ENCODE measurements at regions not wholly inside any gene's neighbourhood (a gene's known extent, or its start where the extent isn't known, plus 50 kb on each side); places are given as distances from the start of the nearest gene placed in this dataset.
A peak's percentile ranks its signal among the peaks of the same experiment; 100 is the strongest.

DNA sequence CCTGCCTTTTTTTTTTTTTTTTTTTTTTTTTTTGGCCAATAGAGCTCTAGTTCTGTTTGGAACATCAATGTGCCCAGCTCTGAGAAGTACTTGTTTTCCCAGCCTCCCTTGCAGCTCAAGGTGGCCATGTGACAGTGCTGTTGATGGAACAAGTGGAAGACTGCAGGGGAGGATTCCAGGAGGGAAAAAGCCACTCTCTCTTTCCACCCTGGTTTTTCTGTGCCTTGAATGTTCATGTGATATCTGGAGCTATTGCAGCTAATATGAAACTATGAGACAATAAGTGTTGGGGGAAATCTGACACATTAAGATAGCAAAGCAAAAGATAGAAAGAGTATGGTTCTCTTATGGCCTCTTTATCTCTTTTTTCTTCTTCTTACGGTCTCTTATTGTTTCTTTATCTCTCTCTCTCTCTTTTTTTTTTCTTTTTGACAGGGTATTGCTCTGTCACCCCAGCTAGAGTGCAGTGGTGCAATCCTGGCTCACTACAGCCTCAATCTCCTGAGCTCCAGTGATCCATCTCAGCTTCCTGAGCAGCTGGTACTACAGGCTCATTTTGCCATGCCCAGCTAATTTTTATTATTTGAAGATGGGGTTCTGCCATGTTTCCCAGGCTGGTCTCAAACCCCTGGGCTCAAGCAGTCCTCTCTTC, 192.0 kb upstream of the LNX1 start:
- no peak overlapping the region for H3K4me2 ChIP-seq
- H3K27ac ChIP-seq, result no peak overlapping the region
- TF ChIP-seq Cebpa-rat (IDR thresholded peaks at IDR 0.05), result no peak
- H3K27me3 ChIP-seq, result no peaks in the 10 kb centered on the region
- H3K9ac ChIP-seq, result no peak overlapping the region
- H3K9me3 ChIP-seq (replicated peaks in 1 of 11), result no peaks in the 10 kb centered on the region
- H3K4me3 ChIP-seq, result no peak overlapping the region
- H3K4me1 ChIP-seq, result peaks cover 0 to 10% (median 0%) of the 10 kb centered on the region in 10 experiments; a peak in 5 of 20 replicates
- H4K20me1 ChIP-seq, result no peaks in the 10 kb centered on the region
- no peaks in the 10 kb centered on the region for H3K36me3 ChIP-seq

DNA sequence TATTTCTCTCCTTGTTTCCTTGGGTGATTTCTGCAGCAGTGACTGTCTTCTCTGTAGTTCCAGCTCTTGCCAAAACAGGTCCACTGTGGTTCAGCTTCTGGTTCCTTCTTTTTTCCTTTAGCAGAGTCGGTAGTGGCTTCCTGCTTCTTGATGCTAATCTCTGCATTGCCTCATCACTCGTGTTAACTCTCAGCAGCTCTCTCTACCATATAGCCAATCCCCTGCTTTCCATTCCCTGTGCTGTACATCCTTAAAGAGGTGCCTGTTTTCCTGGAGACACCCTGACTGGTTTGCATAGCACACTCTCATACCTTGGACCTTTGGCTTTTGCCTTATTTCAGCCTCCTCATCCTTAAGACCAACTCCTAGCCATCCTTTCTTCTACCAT, 191.2 kb upstream of the LNX1 start:
- no peak overlapping the region for H3K4me3 ChIP-seq
- no peaks in the 10 kb centered on the region for H3K27me3 ChIP-seq
- H3K36me3 ChIP-seq, result no peaks in the 10 kb centered on the region
- peak overlapping the region in 1 of 11 experiments; percentile 4; a peak in 1 of 22 replicates for H3K4me2 ChIP-seq
- no peaks in the 10 kb centered on the region for H4K20me1 ChIP-seq
- H3K4me1 ChIP-seq, result peaks cover 0 to 11% (median under 1%) of the 10 kb centered on the region in 10 experiments; a peak in 6 of 20 replicates
- no peak overlapping the region for H3K27ac ChIP-seq
- H3K9ac ChIP-seq, result no peak overlapping the region
- H3K9me3 ChIP-seq (replicated peaks in 1 of 11), result no peaks in the 10 kb centered on the region
- no peak for TF ChIP-seq Cebpa-rat (IDR thresholded peaks at IDR 0.05)

GRCh38 chr4:53781629-53782457, 190.6 kb upstream of the LNX1 start:
- H3K4me1 ChIP-seq, result peaks cover 0 to 17% (median 2%) of the 10 kb centered on the region in 10 experiments; a peak in 7 of 20 replicates
- no peak for TF ChIP-seq Cebpa-rat (IDR thresholded peaks at IDR 0.05)
- H3K27me3 ChIP-seq, result no peaks in the 10 kb centered on the region

GRCh38 chr4:53780736-53781400, 189.6 kb upstream of the LNX1 start:
- Histone ChIP-seq H3K4me2 (no peak overlapping the region), H3K4me3 (no peak overlapping the region), H3K36me3 (no peaks in the 10 kb centered on the region), H3K4me1 (peaks cover 0 to 18% (median 2%) of the 10 kb centered on the region in 10 experiments; a peak in 7 of 20 replicates), H3K9me3 (replicated peaks in 1 of 11) (no peaks in the 10 kb centered on the region), H4K20me1 (no peaks in the 10 kb centered on the region), H3K9ac (no peak overlapping the region), H3K27ac (no peak overlapping the region), H3K27me3 (no peaks in the 10 kb centered on the region)
- no peak for TF ChIP-seq Cebpa-rat (IDR thresholded peaks at IDR 0.05)

More at GRCh38 chr4:53781629-53782457, 190.6 kb upstream of the LNX1 start:
- Histone ChIP-seq H3K36me3 (no peaks in the 10 kb centered on the region), H3K27ac (no peak overlapping the region), H3K9me3 (replicated peaks in 1 of 11) (no peaks in the 10 kb centered on the region), H4K20me1 (no peaks in the 10 kb centered on the region), H3K4me2 (peak overlapping the region in 1 of 11 experiments; percentile 4; a peak in 1 of 22 replicates), H3K4me3 (no peak overlapping the region), H3K9ac (no peak overlapping the region)

DNA sequence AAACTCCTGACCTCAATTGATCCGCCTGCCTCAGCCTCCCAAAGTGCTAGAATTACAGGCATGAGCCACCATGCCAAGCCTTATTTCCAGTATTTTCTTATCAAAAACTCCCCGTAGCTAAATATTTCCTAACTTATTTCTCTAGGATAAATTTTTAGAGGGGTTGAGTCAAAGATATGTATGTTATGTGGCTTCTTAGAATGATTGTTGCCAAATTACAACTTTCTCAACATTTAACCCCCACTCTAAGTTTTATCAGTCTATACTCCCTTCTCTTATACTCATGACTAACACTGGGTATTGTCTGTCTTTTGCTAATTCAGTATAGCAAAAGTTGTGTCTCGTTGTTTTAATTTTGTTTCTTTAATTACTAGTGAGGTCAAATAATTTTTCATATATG, 187.7 kb upstream of the LNX1 start:
- TF ChIP-seq Cebpa-rat (IDR thresholded peaks at IDR 0.05), result no peak
- no peaks in the 10 kb centered on the region for H3K9me3 ChIP-seq (replicated peaks in 1 of 11)
- no peak overlapping the region for H3K9ac ChIP-seq
- no peaks in the 10 kb centered on the region for H3K27me3 ChIP-seq
- H3K4me3 ChIP-seq, result no peak overlapping the region
- no peak overlapping the region for H3K4me2 ChIP-seq
- H3K4me1 ChIP-seq, result peaks cover 0 to 18% (median 2%) of the 10 kb centered on the region in 10 experiments; a peak in 7 of 20 replicates
- H3K36me3 ChIP-seq, result no peaks in the 10 kb centered on the region
- no peak overlapping the region for H3K27ac ChIP-seq
- no peaks in the 10 kb centered on the region for H4K20me1 ChIP-seq

DNA sequence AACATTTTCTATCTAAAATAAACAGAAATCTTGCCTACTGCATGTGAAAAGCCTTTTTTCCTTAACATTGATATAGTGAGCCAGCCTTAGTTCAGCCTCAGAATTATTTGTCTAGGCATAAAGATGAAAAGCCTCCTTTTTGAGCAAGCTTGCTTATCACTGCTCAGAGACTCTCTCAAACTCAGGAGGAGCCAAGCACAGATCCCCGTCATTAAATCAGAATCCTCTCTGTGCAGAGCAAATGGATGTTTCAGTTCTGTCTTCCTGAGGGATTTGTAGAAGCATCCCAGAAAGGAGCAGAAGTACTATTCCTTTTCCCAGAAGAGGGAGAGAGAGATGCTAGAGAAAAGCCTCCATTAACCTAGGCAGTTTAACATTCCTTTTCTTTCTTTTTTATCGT, 186.9 kb upstream of the LNX1 start:
- peaks cover 0 to 18% (median 2%) of the 10 kb centered on the region in 10 experiments; a peak in 7 of 20 replicates for H3K4me1 ChIP-seq

GRCh38 chr4:53777244-53777984, 186.1 kb upstream of the LNX1 start:
- Histone ChIP-seq H3K4me3 (no peak overlapping the region), H3K36me3 (no peaks in the 10 kb centered on the region), H3K27me3 (no peaks in the 10 kb centered on the region), H3K4me2 (peak overlapping the region in 3 of 11 experiments; percentile 7 to 20 (median 11); a peak in 2 of 22 replicates), H4K20me1 (no peaks in the 10 kb centered on the region), H3K27ac (no peak overlapping the region), H3K9me3 (replicated peaks in 1 of 11) (no peaks in the 10 kb centered on the region), H3K4me1 (peaks cover 0 to 14% (median 2%) of the 10 kb centered on the region in 10 experiments; a peak in 7 of 20 replicates), H3K9ac (no peak overlapping the region)
- TF ChIP-seq Cebpa-rat (IDR thresholded peaks at IDR 0.05), result no peak

More for the DNA sequence above, 186.9 kb upstream of the LNX1 start:
- Histone ChIP-seq H3K4me3 (no peak overlapping the region), H3K36me3 (no peaks in the 10 kb centered on the region), H3K9me3 (replicated peaks in 1 of 11) (no peaks in the 10 kb centered on the region), H3K27me3 (no peaks in the 10 kb centered on the region), H3K4me2 (no peak overlapping the region), H3K27ac (no peak overlapping the region), H3K9ac (no peak overlapping the region), H4K20me1 (no peaks in the 10 kb centered on the region)
- TF ChIP-seq Cebpa-rat (IDR thresholded peaks at IDR 0.05), result no peak

DNA sequence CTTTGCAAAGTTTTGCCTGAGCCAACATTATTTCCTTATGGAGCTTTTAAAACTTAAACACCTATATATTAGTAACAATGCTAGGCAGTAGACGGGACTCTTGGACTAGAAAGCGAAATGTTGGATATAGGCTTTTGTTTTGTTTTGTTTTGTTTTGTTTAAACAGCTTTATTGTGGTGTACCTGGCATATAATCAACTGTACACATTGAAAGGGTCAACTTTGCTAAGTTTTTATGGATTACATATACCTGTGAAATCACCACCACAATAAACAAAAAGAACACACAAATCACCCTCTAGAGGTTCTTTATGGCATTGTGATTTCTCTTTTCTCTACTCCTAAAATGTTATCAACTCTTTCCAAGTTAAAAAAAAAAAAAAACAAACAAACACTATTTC, 184.9 kb upstream of the LNX1 start:
- peaks cover 0 to 9% (median 0%) of the 10 kb centered on the region in 10 experiments; a peak in 3 of 20 replicates for H3K4me1 ChIP-seq
- no peak overlapping the region for H3K4me2 ChIP-seq
- no peaks in the 10 kb centered on the region for H3K27me3 ChIP-seq
- H3K27ac ChIP-seq, result no peak overlapping the region
- no peak for TF ChIP-seq Cebpa-rat (IDR thresholded peaks at IDR 0.05)
- no peaks in the 10 kb centered on the region for H3K9me3 ChIP-seq (replicated peaks in 1 of 11)
- no peaks in the 10 kb centered on the region for H3K36me3 ChIP-seq
- H4K20me1 ChIP-seq, result no peaks in the 10 kb centered on the region
- H3K4me3 ChIP-seq, result no peak overlapping the region
- H3K9ac ChIP-seq, result no peak overlapping the region

All from BLaER1 treated with 17β-estradiol and CSF1 and Interleukin-3, amounts not matched to agents 10 nM and 100 nM (cell line).